ENCODE measurements at regions not wholly inside any gene's neighbourhood (a gene's known extent, or its start where the extent isn't known, plus 50 kb on each side); places are given as distances from the start of the nearest gene placed in this dataset.

- H3K27ac ChIP-seq = no peak overlapping the region
- ChIA-PET CTCF (interaction anchor here (1.0 kb wide), 1 partner anchor 13 kb away, joined by 4 read pairs; no protein-coding TSS in a partner anchor), POLR2A (ENCODE audit: low non-redundant PET) (no interaction called here)
- no peak for TF ChIP-seq CTCF (conservative IDR thresholded peaks at IDR 0.05; ENCODE audit: low read depth)
- no peak for DNase-seq (ENCODE audit: low spot score)
Measured at GRCh38 chr6:133623621-133624020, 265.3 kb upstream of the TCF21 start.

GRCh38 chr6:133626096-133626666 lies 262.7 kb upstream of the TCF21 start:
- POLR2A ChIA-PET (ENCODE audit: low non-redundant PET) = no interaction called here
- no peak for TF ChIP-seq CTCF (conservative IDR thresholded peaks at IDR 0.05; ENCODE audit: low read depth)
- H3K27ac ChIP-seq = no peak overlapping the region
- DNase-seq (ENCODE audit: low spot score) = no peak
- CTCF ChIA-PET = interaction anchor here (0.5 to 0.7 kb wide), 3 partner anchors 33 to 497 kb away, joined by 3 read pairs; no protein-coding TSS in a partner anchor

- H3K27ac ChIP-seq = no peak overlapping the region
- ChIA-PET CTCF (no interaction called here), POLR2A (ENCODE audit: low non-redundant PET) (no interaction called here)
- no peak for TF ChIP-seq CTCF (conservative IDR thresholded peaks at IDR 0.05; ENCODE audit: low read depth)
- no peak for DNase-seq (ENCODE audit: low spot score)
Measured at GRCh38 chr6:133629970-133630369, 258.9 kb upstream of the TCF21 start.

GRCh38 chr6:133630651-133631050 lies 258.3 kb upstream of the TCF21 start:
- ChIA-PET POLR2A (ENCODE audit: low non-redundant PET) (no interaction called here), CTCF (no interaction called here)
- no peak overlapping the region for H3K27ac ChIP-seq
- no peak for TF ChIP-seq CTCF (conservative IDR thresholded peaks at IDR 0.05; ENCODE audit: low read depth)
- no peak for DNase-seq (ENCODE audit: low spot score)

- POLR2A ChIA-PET (ENCODE audit: low non-redundant PET) = no interaction called here
Measured at GRCh38 chr6:133631421-133631820, 257.5 kb upstream of the TCF21 start.

GRCh38 chr6:133632206-133632605 lies 256.7 kb upstream of the TCF21 start:
- DNase-seq (ENCODE audit: low spot score) = no peak
- CTCF ChIA-PET = interaction anchor here (0.6 kb wide), 2 partner anchors 29 to 153 kb away, joined by 3 read pairs; no protein-coding TSS in a partner anchor
- TF ChIP-seq CTCF (conservative IDR thresholded peaks at IDR 0.05; ENCODE audit: low read depth) = no peak
- POLR2A ChIA-PET (ENCODE audit: low non-redundant PET) = no interaction called here
- H3K27ac ChIP-seq = no peak overlapping the region

More at GRCh38 chr6:133631421-133631820, 257.5 kb upstream of the TCF21 start:
- DNase-seq (ENCODE audit: low spot score) = no peak
- TF ChIP-seq CTCF (conservative IDR thresholded peaks at IDR 0.05; ENCODE audit: low read depth) = no peak
- CTCF ChIA-PET = no interaction called here
- H3K27ac ChIP-seq = no peak overlapping the region

Data from RWPE1 (cell line).